Left cardiac atrium (tissue), 4 donors: ENCODE measurements at regions not wholly inside any gene's neighbourhood (a gene's known extent, or its start where the extent isn't known, plus 50 kb on each side); places are given as distances from the start of the nearest gene placed in this dataset.
"Not testable (repeated sequence)": the region's sequence is repeated elsewhere in the genome, so short reads cannot be mapped to it uniquely, and the experiment has no call there.

Experiments used
- ATAC-seq, 2 donors: fragments of 200-7000 bp; cut with Tn5 transposase; one replicate each; pipeline ENCODE4 v1.9.1; 2020; ENCODE audit warnings: mild to moderate bottlenecking in 2 of 2, moderate library complexity in 2 of 2
- DNase-seq: peaks from one replicate; pipeline ENCODE4 v3.0.0-alpha.2; 2020
- intact Hi-C, 2 donors: fragments of 100-400 bp; cut with DNase I; formaldehyde crosslinking; loops; one replicate each; pipeline versions ENCODE4 v1.14.1 to v1.15.1; 2022 to 2023
- donor health status: DM: no; HTN: yes; CAD: no.
- donor health status: DM: no; HTN: yes; CAD: no; lungs with severe emphysema.
- donor health status: DM: yes; HTN: yes; CAD: no.
- donor health status: Dilated cardiomyopathy.

GRCh38 chrX:130545796-130546195 lies 144.0 kb downstream of the RBMX2 start:
- intact Hi-C loops: no loop called here
- DNase-seq (no peak), ATAC-seq (no peak)

GRCh38 chrX:130549382-130549781 lies 147.6 kb downstream of the RBMX2 start:
- intact Hi-C loops, ATAC-seq: not testable (repeated sequence)

GRCh38 chrX:130550351-130550750 lies 148.6 kb downstream of the RBMX2 start:
- DNase-seq: no peak
- no peak for ATAC-seq
- intact Hi-C loops: no loop called here

More at GRCh38 chrX:130549382-130549781, 147.6 kb downstream of the RBMX2 start:
- DNase-seq: not testable (repeated sequence)

- DNase-seq (no peak), ATAC-seq (no peak)
- intact Hi-C loops: no loop called here
These were observed 150.8 kb downstream of the RBMX2 start for GRCh38 chrX:130552444-130553073.

- ATAC-seq (no peak), DNase-seq (no peak)
- intact Hi-C loops: no loop called here
These were observed 153.6 kb downstream of the RBMX2 start for GRCh38 chrX:130555341-130555740.

- intact Hi-C loops: no loop called here
These were observed 154.0 kb downstream of the RBMX2 start for GRCh38 chrX:130555757-130556156.

GRCh38 chrX:130556951-130557350 lies 155.2 kb downstream of the RBMX2 start:
- intact Hi-C loops: no loop called here
- DNase-seq: no peak
- ATAC-seq: no peak

More at GRCh38 chrX:130555757-130556156, 154.0 kb downstream of the RBMX2 start:
- ATAC-seq (no peak), DNase-seq (no peak)

- intact Hi-C loops: no loop called here
- DNase-seq: no peak
- ATAC-seq: no peak
These were observed 158.8 kb downstream of the RBMX2 start for GRCh38 chrX:130560544-130560943.

- DNase-seq (no peak), ATAC-seq (no peak)
- intact Hi-C loops: no loop called here
These were observed 160.1 kb downstream of the RBMX2 start for GRCh38 chrX:130561930-130562329.

GRCh38 chrX:130563476-130563875 lies 161.7 kb downstream of the RBMX2 start:
- DNase-seq (no peak), ATAC-seq (no peak)
- intact Hi-C loops: no loop called here

GRCh38 chrX:130566028-130566683 lies 164.4 kb downstream of the RBMX2 start:
- intact Hi-C loops: no loop called here
- no peak for ATAC-seq
- DNase-seq: no peak

- ATAC-seq, DNase-seq: not testable (repeated sequence)
- intact Hi-C loops: loop anchor here in 1 of 2 donors (10.0 kb wide), 1 partner anchor 342 kb away; no protein-coding TSS in a partner anchor
These were observed 171.2 kb downstream of the RBMX2 start for GRCh38 chrX:130573030-130573429.
